CD4-positive, CD25-positive, alpha-beta regulatory T cell (primary cell): ENCODE measurements at regions not wholly inside any gene's neighbourhood (a gene's known extent, or its start where the extent isn't known, plus 50 kb on each side); places are given as distances from the start of the nearest gene placed in this dataset.

Experiments
- ATAC-seq, 2 donors: fragments of 150-1000 bp; cut with Tn5 transposase; one replicate each; pipeline ENCODE4 v1.10.0; 2021; ENCODE audit warnings: low read depth in 2 of 2, moderate number of reproducible peaks in 2 of 2, moderate library complexity in 1 of 2
- DNase-seq, 3 donors: peaks; one replicate each; pipeline versions ENCODE4 v3.0.0 to v3.0.0-alpha.2; 2012 to 2022; ENCODE audit warnings: mixed read lengths in 1 of 3
- H3K27ac ChIP-seq: one replicate; pipeline ENCODE4 v1.7.0; 2013; ENCODE audit warnings: mild to moderate bottlenecking, low read length; ENCODE audit not compliant: insufficient read depth, poor library complexity, severe bottlenecking
- H3K27me3 ChIP-seq: one replicate; pipeline ENCODE4 v1.7.0; 2013; ENCODE audit warnings: low read length; ENCODE audit not compliant: control insufficient read depth, insufficient read depth
- H3K36me3 ChIP-seq: one replicate; pipeline ENCODE4 v1.7.0; 2013; ENCODE audit warnings: mild to moderate bottlenecking, low read length, moderate library complexity; ENCODE audit not compliant: control insufficient read depth, insufficient read depth
- H3K4me1 ChIP-seq: 2 replicates; pipeline ENCODE4 v1.7.0; 2013; ENCODE audit warnings: mild to moderate bottlenecking, low read length; ENCODE audit not compliant: insufficient read depth, control insufficient read depth, poor library complexity, severe bottlenecking
- H3K4me3 ChIP-seq: one replicate; pipeline ENCODE4 v1.7.0; 2013; ENCODE audit warnings: low read depth, mild to moderate bottlenecking, low read length, moderate library complexity
- H3K9me3 ChIP-seq, 2 experiments: 1 replicate in 1 of 2; 2 replicates in 1 of 2; pipeline ENCODE4 v1.7.0; 2013; ENCODE audit warnings: low read length in 2 of 2, mild to moderate bottlenecking in 1 of 2, moderate library complexity in 1 of 2; ENCODE audit not compliant: control insufficient read depth in 2 of 2
- H3K27ac Mint-ChIP-seq, 3 donors: one replicate each; pipeline ENCODE4 v1.8.0; 2020 to 2022; ENCODE audit warnings: mild to moderate bottlenecking in 3 of 3, mixed read lengths in 3 of 3, moderate library complexity in 2 of 3
- H3K27me3 Mint-ChIP-seq: one replicate; pipeline ENCODE4 v1.8.0; 2022; ENCODE audit warnings: mild to moderate bottlenecking, mixed read lengths
- H3K36me3 Mint-ChIP-seq: one replicate; pipeline ENCODE4 v1.8.0; 2020; ENCODE audit warnings: mixed read lengths
- H3K4me1 Mint-ChIP-seq, 4 donors: one replicate each; pipeline ENCODE4 v1.8.0; 2020 to 2022; ENCODE audit warnings: mixed read lengths in 4 of 4, mild to moderate bottlenecking in 1 of 4
- H3K4me3 Mint-ChIP-seq, 4 donors: one replicate each; pipeline ENCODE4 v1.8.0; 2020 to 2022; ENCODE audit warnings: mild to moderate bottlenecking in 4 of 4, mixed read lengths in 4 of 4, moderate library complexity in 3 of 4
- H3K9me3 Mint-ChIP-seq, 7 donors: one replicate each; pipeline ENCODE4 v1.8.0; 2020 to 2022; ENCODE audit warnings: mixed read lengths in 7 of 7, mild to moderate bottlenecking in 3 of 7, moderate library complexity in 2 of 7

DNA sequence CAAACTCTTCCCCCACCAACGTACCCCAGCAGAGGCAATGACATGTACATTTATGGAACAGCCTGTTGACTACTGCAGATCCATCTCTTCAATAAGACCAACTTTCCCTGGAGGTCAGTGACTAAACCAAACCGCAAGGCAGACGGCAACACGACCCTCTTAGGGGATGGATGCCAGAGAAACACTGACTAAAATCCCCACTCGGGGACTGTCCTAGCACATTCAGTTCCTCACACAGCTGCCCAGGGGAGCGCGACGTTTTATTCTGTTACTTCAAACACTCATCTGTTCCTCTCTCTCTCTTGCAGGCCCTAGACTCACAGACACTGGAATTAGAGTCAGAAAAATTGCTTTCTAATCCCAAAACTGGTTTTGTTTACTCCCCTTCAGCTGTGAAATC is 146.5 kb upstream of the PRSS1 start:
- Mint-ChIP-seq H3K36me3 (peaks cover 5% of the 10 kb centered on the region), H3K4me1 (peaks cover 0 to 19% (median 4%) of the 10 kb centered on the region in 4 donors), H3K4me3 (no peak overlapping the region), H3K27ac (no peak overlapping the region), H3K27me3 (no peaks in the 10 kb centered on the region), H3K9me3 (no peaks in the 10 kb centered on the region)
- H3K4me3 ChIP-seq = no peak overlapping the region
- H3K27me3 ChIP-seq = no peaks in the 10 kb centered on the region
- H3K36me3 ChIP-seq = no peaks in the 10 kb centered on the region
- no peaks in the 10 kb centered on the region for H3K4me1 ChIP-seq
- H3K27ac ChIP-seq = no peak overlapping the region
- DNase-seq = no peak
- no peaks in the 10 kb centered on the region for H3K9me3 ChIP-seq
- no peak for ATAC-seq

DNA sequence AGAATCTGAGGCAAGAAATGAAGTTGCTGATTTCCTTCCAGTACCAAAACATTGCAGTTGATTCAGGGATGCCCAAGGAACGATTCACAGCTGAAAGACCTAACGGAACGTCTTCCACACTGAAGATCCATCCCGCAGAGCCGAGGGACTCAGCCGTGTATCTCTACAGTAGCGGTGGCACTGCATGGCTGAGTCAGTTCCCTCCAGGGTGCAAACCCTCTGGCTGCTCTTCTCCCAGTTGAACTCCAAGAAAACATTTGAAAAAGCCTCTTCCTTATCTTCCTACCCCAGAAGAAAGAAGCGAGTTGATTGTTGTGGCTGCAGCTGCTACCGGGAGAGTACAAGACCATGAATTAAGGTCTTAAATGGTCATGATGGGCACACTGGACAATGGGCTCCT is 147.1 kb upstream of the PRSS1 start:
- no peaks in the 10 kb centered on the region for H3K36me3 ChIP-seq
- H3K27me3 ChIP-seq = no peaks in the 10 kb centered on the region
- Mint-ChIP-seq H3K4me3 (no peak overlapping the region), H3K36me3 (peaks cover 9% of the 10 kb centered on the region), H3K9me3 (no peaks in the 10 kb centered on the region), H3K4me1 (peaks cover 0 to 15% (median 4%) of the 10 kb centered on the region in 4 donors), H3K27me3 (no peaks in the 10 kb centered on the region), H3K27ac (no peak overlapping the region)
- H3K27ac ChIP-seq = no peak overlapping the region
- DNase-seq = no peak
- ATAC-seq = no peak
- H3K9me3 ChIP-seq = no peaks in the 10 kb centered on the region
- no peaks in the 10 kb centered on the region for H3K4me1 ChIP-seq
- no peak overlapping the region for H3K4me3 ChIP-seq

DNA sequence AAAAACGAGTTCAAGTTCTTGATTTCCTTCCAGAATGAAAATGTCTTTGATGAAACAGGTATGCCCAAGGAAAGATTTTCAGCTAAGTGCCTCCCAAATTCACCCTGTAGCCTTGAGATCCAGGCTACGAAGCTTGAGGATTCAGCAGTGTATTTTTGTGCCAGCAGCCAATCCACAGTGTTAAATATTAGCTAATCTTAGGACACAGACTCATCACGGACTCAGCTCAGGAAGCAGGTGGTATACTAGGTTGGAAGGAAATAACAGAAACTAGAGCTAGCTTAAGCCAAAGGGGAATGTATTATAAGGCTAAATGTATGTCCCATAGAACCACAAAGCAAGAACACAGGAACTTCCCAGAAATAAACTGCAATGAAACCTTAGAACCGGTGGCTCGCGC is 151.0 kb upstream of the PRSS1 start:
- H3K9me3 Mint-ChIP-seq = no peaks in the 10 kb centered on the region
- DNase-seq = no peak

DNA sequence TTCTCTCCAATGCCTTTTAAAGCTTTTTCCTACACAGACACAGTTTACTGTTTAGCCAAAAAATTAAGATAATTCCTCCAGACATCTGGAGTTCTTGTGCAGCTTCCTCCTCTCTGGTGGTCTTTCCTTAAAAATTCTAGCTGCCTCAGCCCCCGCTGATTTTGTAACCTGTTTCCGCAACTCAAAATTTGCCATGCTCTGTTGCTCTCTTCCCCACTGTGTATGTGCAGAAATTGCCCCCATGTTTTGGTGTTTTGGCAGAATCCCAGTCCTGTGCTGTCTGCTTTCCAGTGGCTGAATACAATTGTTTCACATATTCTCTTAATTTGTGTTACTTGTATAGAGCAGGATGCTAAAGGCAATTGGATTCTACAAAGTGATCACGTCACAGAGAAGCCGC is 151.7 kb upstream of the PRSS1 start:
- Histone ChIP-seq H3K27ac (no peak overlapping the region), H3K4me1 (no peaks in the 10 kb centered on the region), H3K27me3 (no peaks in the 10 kb centered on the region), H3K4me3 (no peak overlapping the region), H3K36me3 (no peaks in the 10 kb centered on the region), H3K9me3 (no peaks in the 10 kb centered on the region)
- H3K27ac Mint-ChIP-seq = peak overlapping the region in 1 of 3 donors; percentile 36
- ATAC-seq = no peak
- H3K4me1 Mint-ChIP-seq = no peaks in the 10 kb centered on the region
- H3K27me3 Mint-ChIP-seq = peaks cover 4% of the 10 kb centered on the region
- no peak overlapping the region for H3K4me3 Mint-ChIP-seq
- no peak for DNase-seq
- H3K9me3 Mint-ChIP-seq = no peaks in the 10 kb centered on the region
- peaks cover 13% of the 10 kb centered on the region for H3K36me3 Mint-ChIP-seq

More for the DNA sequence above, 151.0 kb upstream of the PRSS1 start:
- H3K36me3 Mint-ChIP-seq = peaks cover 9% of the 10 kb centered on the region
- ATAC-seq = no peak
- no peak overlapping the region for H3K27ac Mint-ChIP-seq
- Histone ChIP-seq H3K9me3 (no peaks in the 10 kb centered on the region), H3K27ac (no peak overlapping the region), H3K36me3 (no peaks in the 10 kb centered on the region), H3K4me3 (no peak overlapping the region), H3K4me1 (no peaks in the 10 kb centered on the region), H3K27me3 (no peaks in the 10 kb centered on the region)
- H3K27me3 Mint-ChIP-seq = peaks cover 4% of the 10 kb centered on the region
- no peak overlapping the region for H3K4me3 Mint-ChIP-seq
- no peaks in the 10 kb centered on the region for H3K4me1 Mint-ChIP-seq

DNA sequence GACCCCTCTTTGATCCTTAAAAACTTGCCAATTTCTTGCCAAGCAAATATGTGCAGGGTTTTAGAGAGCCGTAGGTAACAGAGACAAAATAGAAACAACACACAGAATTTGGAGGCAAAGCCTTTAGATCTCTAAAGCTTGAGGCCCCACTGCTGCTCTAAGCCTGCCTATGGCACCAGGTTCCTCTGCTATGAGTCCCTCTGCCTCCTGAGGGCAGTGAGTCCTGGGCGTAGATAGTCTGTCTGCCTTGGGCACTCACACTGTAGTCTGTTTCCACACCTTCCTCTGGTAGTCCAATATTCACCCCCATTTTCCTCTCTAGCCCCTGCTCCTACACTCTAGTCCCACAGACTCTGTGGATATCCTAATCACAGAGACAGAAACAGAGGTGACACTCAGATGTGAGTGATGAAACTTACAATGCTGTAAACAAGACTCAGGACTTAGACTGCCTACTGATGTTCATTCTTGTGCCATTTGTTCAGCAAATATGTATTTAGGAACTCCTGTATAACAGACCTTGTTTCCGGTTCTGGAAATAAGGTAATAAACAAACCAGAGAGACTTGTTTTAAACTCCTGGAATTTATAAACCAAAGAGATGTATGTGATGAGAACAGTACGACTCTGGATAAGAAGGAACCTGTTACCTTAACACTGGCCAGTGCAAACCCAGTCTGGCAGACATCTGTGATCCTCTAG is 153.3 kb upstream of the PRSS1 start:
- no peak for ATAC-seq

DNA sequence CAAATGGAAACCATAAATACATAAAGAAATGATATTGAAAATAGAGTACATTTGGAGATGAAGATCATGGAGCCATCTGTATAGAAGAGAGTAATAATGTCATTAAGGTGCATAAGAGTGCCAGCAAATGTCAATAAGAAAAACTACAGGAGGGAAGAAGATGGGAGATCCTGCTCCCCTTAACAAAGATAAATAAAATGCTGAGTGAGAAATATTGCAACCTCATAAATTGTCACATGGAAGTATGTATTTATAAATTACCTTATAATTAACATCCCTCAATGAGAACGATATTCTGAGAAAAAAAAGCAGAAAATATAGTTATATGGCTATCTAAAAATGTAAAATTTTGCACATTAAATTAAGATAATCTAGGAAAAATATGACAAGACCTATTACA is 155.2 kb upstream of the PRSS1 start:
- H3K4me3 ChIP-seq = no peak overlapping the region
- DNase-seq (no peak), ATAC-seq (no peak)
- no peaks in the 10 kb centered on the region for H3K9me3 Mint-ChIP-seq
- H3K27ac Mint-ChIP-seq = no peak overlapping the region
- no peak overlapping the region for H3K4me3 Mint-ChIP-seq
- H3K4me1 ChIP-seq = no peaks in the 10 kb centered on the region
- H3K9me3 ChIP-seq = no peaks in the 10 kb centered on the region
- peaks cover 4% of the 10 kb centered on the region for H3K27me3 Mint-ChIP-seq
- peaks cover 10% of the 10 kb centered on the region for H3K36me3 Mint-ChIP-seq
- H3K27ac ChIP-seq = no peak overlapping the region
- H3K4me1 Mint-ChIP-seq = no peaks in the 10 kb centered on the region
- no peaks in the 10 kb centered on the region for H3K27me3 ChIP-seq
- no peaks in the 10 kb centered on the region for H3K36me3 ChIP-seq

More for the DNA sequence above, 153.3 kb upstream of the PRSS1 start:
- H3K4me3 ChIP-seq = no peak overlapping the region
- Mint-ChIP-seq H3K27ac (no peak overlapping the region), H3K4me3 (no peak overlapping the region), H3K27me3 (peaks cover 4% of the 10 kb centered on the region), H3K9me3 (no peaks in the 10 kb centered on the region), H3K36me3 (peaks cover 10% of the 10 kb centered on the region), H3K4me1 (no peaks in the 10 kb centered on the region)
- H3K4me1 ChIP-seq = no peaks in the 10 kb centered on the region
- H3K27me3 ChIP-seq = no peaks in the 10 kb centered on the region
- H3K27ac ChIP-seq = no peak overlapping the region
- no peak for DNase-seq
- no peaks in the 10 kb centered on the region for H3K36me3 ChIP-seq
- H3K9me3 ChIP-seq = no peaks in the 10 kb centered on the region

DNA sequence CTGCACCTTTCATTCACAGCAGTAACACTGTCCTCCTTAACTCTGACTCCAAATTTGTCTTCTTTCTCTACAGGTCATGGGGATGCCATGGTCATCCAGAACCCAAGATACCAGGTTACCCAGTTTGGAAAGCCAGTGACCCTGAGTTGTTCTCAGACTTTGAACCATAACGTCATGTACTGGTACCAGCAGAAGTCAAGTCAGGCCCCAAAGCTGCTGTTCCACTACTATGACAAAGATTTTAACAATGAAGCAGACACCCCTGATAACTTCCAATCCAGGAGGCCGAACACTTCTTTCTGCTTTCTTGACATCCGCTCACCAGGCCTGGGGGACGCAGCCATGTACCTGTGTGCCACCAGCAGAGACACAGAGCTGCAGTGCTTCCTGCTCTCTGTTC is 156.2 kb upstream of the PRSS1 start:
- Mint-ChIP-seq H3K27me3 (peaks cover 4% of the 10 kb centered on the region), H3K27ac (peak overlapping the region in 1 of 3 donors; percentile 41), H3K4me3 (no peak overlapping the region), H3K4me1 (no peaks in the 10 kb centered on the region), H3K36me3 (peaks cover 10% of the 10 kb centered on the region), H3K9me3 (no peaks in the 10 kb centered on the region)
- Histone ChIP-seq H3K4me3 (no peak overlapping the region), H3K4me1 (no peaks in the 10 kb centered on the region), H3K9me3 (no peaks in the 10 kb centered on the region), H3K36me3 (no peaks in the 10 kb centered on the region), H3K27ac (no peak overlapping the region), H3K27me3 (no peaks in the 10 kb centered on the region)
- ATAC-seq = no peak
- no peak for DNase-seq

DNA sequence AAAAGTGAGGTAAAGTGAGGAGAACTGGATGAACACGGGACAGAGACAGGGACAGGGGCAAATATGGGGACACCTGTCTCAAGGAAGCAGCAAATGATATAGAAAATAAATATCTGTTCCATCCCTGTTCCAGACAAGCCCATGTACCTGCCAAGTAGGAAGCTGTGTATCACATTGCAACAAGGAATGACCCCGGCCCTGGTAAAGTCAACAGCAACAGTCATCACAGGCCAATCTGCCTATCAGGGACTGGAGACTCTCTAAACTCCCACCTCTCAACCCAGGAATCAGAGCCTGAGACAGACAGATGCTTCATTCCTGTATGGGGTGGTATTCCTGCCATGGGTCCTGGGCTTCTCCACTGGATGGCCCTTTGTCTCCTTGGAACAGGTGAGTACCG is 156.6 kb upstream of the PRSS1 start:
- Histone ChIP-seq H3K36me3 (no peaks in the 10 kb centered on the region), H3K27me3 (no peaks in the 10 kb centered on the region), H3K9me3 (no peaks in the 10 kb centered on the region), H3K27ac (no peak overlapping the region), H3K4me1 (no peaks in the 10 kb centered on the region), H3K4me3 (no peak overlapping the region)
- Mint-ChIP-seq H3K9me3 (no peaks in the 10 kb centered on the region), H3K4me1 (peaks cover 0 to 3% (median under 1%) of the 10 kb centered on the region in 4 donors), H3K36me3 (peaks cover 9% of the 10 kb centered on the region), H3K4me3 (no peak overlapping the region), H3K27me3 (peaks cover 4% of the 10 kb centered on the region), H3K27ac (peak overlapping the region in 1 of 3 donors; percentile 41)
- ATAC-seq (no peak), DNase-seq (no peak)
